ENCODE measurements at regions not wholly inside any gene's neighbourhood (a gene's known extent, or its start where the extent isn't known, plus 50 kb on each side); places are given as distances from the start of the nearest gene placed in this dataset.

DNA sequence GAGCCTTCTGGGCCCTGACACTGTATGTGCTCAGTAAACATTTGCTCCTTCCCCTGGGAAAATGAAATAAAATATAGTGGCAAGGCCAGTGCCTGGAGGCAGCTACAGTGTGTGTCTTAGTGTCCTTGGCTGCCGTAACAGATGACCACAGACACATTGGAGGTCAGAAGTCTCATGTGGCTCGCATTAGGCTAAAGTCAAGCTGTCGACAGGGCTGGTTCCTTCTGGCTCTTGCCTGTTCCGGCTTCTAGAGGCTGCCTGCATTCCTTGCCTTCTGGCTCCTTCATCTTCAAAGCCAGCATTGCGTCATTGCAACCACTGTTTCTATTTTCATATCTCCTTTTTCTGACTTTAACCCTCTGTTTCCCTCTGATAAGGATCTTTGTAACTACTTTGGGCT lies 83.6 kb upstream of the STX18 start:
- H3K4me3 Mint-ChIP-seq (ENCODE audit: unreplicated experiment) = no peak overlapping the region
- no peak overlapping the region for H3K27ac Mint-ChIP-seq (ENCODE audit: unreplicated experiment)

DNA sequence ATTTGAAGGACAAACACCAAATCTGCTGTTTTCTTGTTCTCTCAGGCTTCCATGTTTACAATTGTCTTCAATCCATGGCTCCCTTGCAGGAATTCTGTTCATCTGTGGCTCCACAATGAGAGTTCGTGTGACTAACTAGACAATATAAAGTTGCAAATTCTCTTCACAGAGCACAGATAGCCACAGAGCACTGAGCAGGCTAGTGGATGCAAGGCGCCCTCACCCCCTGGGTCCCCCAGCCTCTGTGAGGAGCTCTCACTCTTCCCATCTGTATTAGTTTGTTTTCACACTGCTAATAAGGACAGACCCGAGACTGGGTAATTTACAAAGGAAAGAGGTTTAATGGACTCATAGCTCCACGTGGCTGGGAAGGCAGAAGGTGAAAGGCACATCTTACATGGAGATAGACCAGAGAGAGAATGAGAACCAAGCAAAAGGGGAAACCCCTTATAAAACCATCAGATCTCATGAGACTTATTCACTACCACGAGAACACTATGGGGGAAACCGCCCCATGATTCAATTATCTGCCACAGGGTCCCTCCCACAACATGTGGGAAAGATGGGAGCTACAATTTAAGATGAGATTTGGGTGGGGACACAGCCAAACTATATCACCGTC lies 82.5 kb upstream of the STX18 start:
- no peak for TF ChIP-seq CTCF (IDR thresholded peaks at IDR 0.05; ENCODE audit: unreplicated experiment)
- Mint-ChIP-seq H3K4me1 (ENCODE audit: unreplicated experiment) (peaks cover 5% of the 10 kb centered on the region), H3K27me3 (ENCODE audit: unreplicated experiment) (peaks cover 3% of the 10 kb centered on the region), H3K27ac (ENCODE audit: unreplicated experiment) (no peak overlapping the region), H3K36me3 (ENCODE audit: low read depth, unreplicated experiment) (no peaks in the 10 kb centered on the region), H3K9me3 (ENCODE audit: unreplicated experiment) (no peaks in the 10 kb centered on the region), H3K4me3 (ENCODE audit: unreplicated experiment) (no peak overlapping the region)
- no peak for DNase-seq (ENCODE audit: low spot score)

More for the DNA sequence above, 83.6 kb upstream of the STX18 start:
- Mint-ChIP-seq H3K9me3 (ENCODE audit: unreplicated experiment) (no peaks in the 10 kb centered on the region), H3K27me3 (ENCODE audit: unreplicated experiment) (peaks cover 3% of the 10 kb centered on the region), H3K4me1 (ENCODE audit: unreplicated experiment) (peaks cover 5% of the 10 kb centered on the region), H3K36me3 (ENCODE audit: low read depth, unreplicated experiment) (no peaks in the 10 kb centered on the region)
- DNase-seq (ENCODE audit: low spot score) = no peak
- no peak for TF ChIP-seq CTCF (IDR thresholded peaks at IDR 0.05; ENCODE audit: unreplicated experiment)

- H3K27ac Mint-ChIP-seq (ENCODE audit: unreplicated experiment) = no peak overlapping the region
- no peaks in the 10 kb centered on the region for H3K9me3 Mint-ChIP-seq (ENCODE audit: unreplicated experiment)
- H3K36me3 Mint-ChIP-seq (ENCODE audit: low read depth, unreplicated experiment) = no peaks in the 10 kb centered on the region
- no peak overlapping the region for H3K4me3 Mint-ChIP-seq (ENCODE audit: unreplicated experiment)
- no peaks in the 10 kb centered on the region for H3K4me1 Mint-ChIP-seq (ENCODE audit: unreplicated experiment)
- peaks cover 3% of the 10 kb centered on the region for H3K27me3 Mint-ChIP-seq (ENCODE audit: unreplicated experiment)
- no peak for DNase-seq (ENCODE audit: low spot score)
- TF ChIP-seq CTCF (IDR thresholded peaks at IDR 0.05; ENCODE audit: unreplicated experiment) = no peak
Observed at GRCh38 chr4:4619821-4620220, 78.0 kb upstream of the STX18 start.

- DNase-seq (ENCODE audit: low spot score) = no peak
- H3K27me3 Mint-ChIP-seq (ENCODE audit: unreplicated experiment) = no peaks in the 10 kb centered on the region
- H3K9me3 Mint-ChIP-seq (ENCODE audit: unreplicated experiment) = no peaks in the 10 kb centered on the region
- no peak overlapping the region for H3K27ac Mint-ChIP-seq (ENCODE audit: unreplicated experiment)
- no peak overlapping the region for H3K4me3 Mint-ChIP-seq (ENCODE audit: unreplicated experiment)
- no peaks in the 10 kb centered on the region for H3K36me3 Mint-ChIP-seq (ENCODE audit: low read depth, unreplicated experiment)
- H3K4me1 Mint-ChIP-seq (ENCODE audit: unreplicated experiment) = no peaks in the 10 kb centered on the region
- no peak for TF ChIP-seq CTCF (IDR thresholded peaks at IDR 0.05; ENCODE audit: unreplicated experiment)
Observed at GRCh38 chr4:4618847-4619246, 77.0 kb upstream of the STX18 start.

- no peak overlapping the region for H3K4me3 Mint-ChIP-seq (ENCODE audit: unreplicated experiment)
- no peak overlapping the region for H3K27ac Mint-ChIP-seq (ENCODE audit: unreplicated experiment)
- no peak for DNase-seq (ENCODE audit: low spot score)
- H3K4me1 Mint-ChIP-seq (ENCODE audit: unreplicated experiment) = no peaks in the 10 kb centered on the region
- TF ChIP-seq CTCF (IDR thresholded peaks at IDR 0.05; ENCODE audit: unreplicated experiment) = no peak
- H3K36me3 Mint-ChIP-seq (ENCODE audit: low read depth, unreplicated experiment) = no peaks in the 10 kb centered on the region
- H3K9me3 Mint-ChIP-seq (ENCODE audit: unreplicated experiment) = no peaks in the 10 kb centered on the region
- H3K27me3 Mint-ChIP-seq (ENCODE audit: unreplicated experiment) = peaks cover 1% of the 10 kb centered on the region
Observed at GRCh38 chr4:4614925-4615678, 73.3 kb upstream of the STX18 start.
